Uterus (tissue), 3 donors: ENCODE measurements at regions not wholly inside any gene's neighbourhood (a gene's known extent, or its start where the extent isn't known, plus 50 kb on each side); places are given as distances from the start of the nearest gene placed in this dataset.

Experiments
- DNase-seq, 2 donors: peaks; one replicate each; pipeline ENCODE4 v3.0.0-alpha.2; 2019 to 2020
- H3K27ac ChIP-seq, 2 donors: fragments of 200-600 bp; sonication (generic); 1 replicate in 1 of 2; 2 replicates in 1 of 2; pipeline ENCODE4 v1.5.1; 2016 to 2018
- H3K27me3 ChIP-seq, 2 donors: fragments of 200-600 bp; sonication (generic); one replicate each; pipeline ENCODE4 v1.5.1; 2018 to 2019; ENCODE audit warnings: control low read depth in 1 of 2
- H3K36me3 ChIP-seq, 2 donors: fragments of 200-600 bp; sonication (generic); one replicate each; pipeline ENCODE4 v1.5.1; 2019; ENCODE audit warnings: control low read depth in 1 of 2
- H3K4me1 ChIP-seq, 2 donors: fragments of 200-600 bp; sonication (generic); one replicate each; pipeline ENCODE4 v1.5.1; 2018 to 2019; ENCODE audit warnings: control low read depth in 1 of 2
- H3K4me3 ChIP-seq, 2 donors: fragments of 200-600 bp; sonication (generic); 1 replicate in 1 of 2; 2 replicates in 1 of 2; pipeline ENCODE4 v1.5.1; 2018 to 2019; ENCODE audit warnings: mild to moderate bottlenecking in 1 of 2
- H3K9me3 ChIP-seq, 2 donors: fragments of 200-600 bp; sonication (generic); one replicate each; pipeline ENCODE4 v1.5.1; 2019; ENCODE audit warnings: control low read depth in 1 of 2
- POLR2A ChIP-seq, 2 donors: fragments of 450-650 bp; IDR thresholded peaks; one replicate each; pipeline ENCODE4 v1.6.1; 2016; ENCODE audit warnings: antibody characterized with exemption in 2 of 2, mild to moderate bottlenecking in 1 of 2, moderate library complexity in 1 of 2
- intact Hi-C: fragments of 100-400 bp; cut with DNase I; formaldehyde crosslinking; loops from one replicate; pipeline ENCODE4 v1.15.1; 2023; ENCODE audit warnings: low total_unique reads
- TF ChIP-seq, protein P1 (sequence below), 4 experiments: fragments of 200-600 bp in 2 of 4; fragments of 450-650 bp in 2 of 4; sonication (generic) in 2 of 4; IDR thresholded peaks; one replicate each; pipeline ENCODE4 v1.5.1; 2016 to 2019; ENCODE audit warnings: antibody characterized with exemption in 4 of 4, mild to moderate bottlenecking in 2 of 4, moderate library complexity in 1 of 4
- donor health status: DM: yes; HTN: yes; CAD: no.

DNA sequence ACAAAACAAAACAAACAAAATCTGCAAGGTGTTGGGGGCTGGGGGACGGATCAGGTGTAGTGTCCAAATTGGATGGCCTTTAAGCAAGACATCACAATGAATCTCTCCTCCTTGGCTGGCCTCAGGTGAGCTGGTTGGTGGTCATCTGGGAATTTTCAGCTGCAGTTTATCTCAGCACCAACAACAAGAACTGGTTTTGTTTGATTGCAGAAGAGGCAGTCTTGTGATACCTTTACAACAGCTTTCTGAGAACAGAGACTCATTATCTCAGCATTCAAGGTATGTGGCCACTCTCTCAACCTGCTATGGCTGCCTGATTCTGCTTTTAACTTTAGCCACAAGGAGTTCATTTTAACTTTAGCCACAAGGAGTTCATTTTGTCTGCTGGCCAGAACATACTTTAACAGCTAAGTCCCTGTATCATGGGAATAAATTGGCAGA lies 1543.4 kb downstream of the EFNA5 start:
- DNase-seq: no peak
- H3K4me3 ChIP-seq: no peak overlapping the region
- no peaks in the 10 kb centered on the region for H3K9me3 ChIP-seq
- no peaks in the 10 kb centered on the region for H3K36me3 ChIP-seq
- no peak overlapping the region for H3K27ac ChIP-seq
- H3K27me3 ChIP-seq: no peaks in the 10 kb centered on the region
- intact Hi-C loops: no loop called here
- H3K4me1 ChIP-seq: no peaks in the 10 kb centered on the region
- TF ChIP-seq, protein P1, sequence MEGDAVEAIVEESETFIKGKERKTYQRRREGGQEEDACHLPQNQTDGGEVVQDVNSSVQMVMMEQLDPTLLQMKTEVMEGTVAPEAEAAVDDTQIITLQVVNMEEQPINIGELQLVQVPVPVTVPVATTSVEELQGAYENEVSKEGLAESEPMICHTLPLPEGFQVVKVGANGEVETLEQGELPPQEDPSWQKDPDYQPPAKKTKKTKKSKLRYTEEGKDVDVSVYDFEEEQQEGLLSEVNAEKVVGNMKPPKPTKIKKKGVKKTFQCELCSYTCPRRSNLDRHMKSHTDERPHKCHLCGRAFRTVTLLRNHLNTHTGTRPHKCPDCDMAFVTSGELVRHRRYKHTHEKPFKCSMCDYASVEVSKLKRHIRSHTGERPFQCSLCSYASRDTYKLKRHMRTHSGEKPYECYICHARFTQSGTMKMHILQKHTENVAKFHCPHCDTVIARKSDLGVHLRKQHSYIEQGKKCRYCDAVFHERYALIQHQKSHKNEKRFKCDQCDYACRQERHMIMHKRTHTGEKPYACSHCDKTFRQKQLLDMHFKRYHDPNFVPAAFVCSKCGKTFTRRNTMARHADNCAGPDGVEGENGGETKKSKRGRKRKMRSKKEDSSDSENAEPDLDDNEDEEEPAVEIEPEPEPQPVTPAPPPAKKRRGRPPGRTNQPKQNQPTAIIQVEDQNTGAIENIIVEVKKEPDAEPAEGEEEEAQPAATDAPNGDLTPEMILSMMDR (IDR thresholded peaks at IDR 0.05): no peak
- no peak for TF ChIP-seq POLR2A (IDR thresholded peaks at IDR 0.05)

GRCh38 chr5:106121972-106122605 lies 1548.6 kb downstream of the EFNA5 start:
- no peak for TF ChIP-seq POLR2A (IDR thresholded peaks at IDR 0.05)
- TF ChIP-seq, protein P1 (IDR thresholded peaks at IDR 0.05): no peak
- DNase-seq: no peak
- intact Hi-C loops: no loop called here

DNA sequence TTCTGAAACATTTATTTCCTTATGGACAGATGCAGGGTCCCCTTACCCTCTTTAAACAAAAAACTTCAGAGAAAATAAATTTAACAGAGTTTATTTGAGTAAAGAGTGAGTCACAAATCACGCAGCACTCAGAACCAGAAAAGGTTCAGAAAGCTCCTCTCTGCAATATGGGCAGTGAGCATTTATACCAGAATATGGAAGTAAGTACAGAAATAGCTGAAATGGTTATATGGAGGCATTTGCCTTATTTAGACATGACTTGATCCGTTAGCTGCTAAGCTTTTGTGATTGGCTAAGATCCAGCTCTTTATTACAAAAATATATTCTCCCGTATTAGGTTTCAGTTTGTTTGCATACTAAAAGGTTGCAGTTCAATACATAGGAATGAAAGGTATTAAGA lies 1554.1 kb downstream of the EFNA5 start:
- DNase-seq: no peak
- H3K27ac ChIP-seq: no peak overlapping the region
- no peaks in the 10 kb centered on the region for H3K4me1 ChIP-seq
- no peaks in the 10 kb centered on the region for H3K9me3 ChIP-seq
- H3K27me3 ChIP-seq: no peaks in the 10 kb centered on the region
- no peaks in the 10 kb centered on the region for H3K36me3 ChIP-seq
- no peak for TF ChIP-seq POLR2A (IDR thresholded peaks at IDR 0.05)
- TF ChIP-seq, protein P1 (IDR thresholded peaks at IDR 0.05): no peak
- H3K4me3 ChIP-seq: no peak overlapping the region
- intact Hi-C loops: no loop called here

More at GRCh38 chr5:106121972-106122605, 1548.6 kb downstream of the EFNA5 start:
- no peak overlapping the region for H3K27ac ChIP-seq
- no peaks in the 10 kb centered on the region for H3K36me3 ChIP-seq
- no peaks in the 10 kb centered on the region for H3K9me3 ChIP-seq
- no peak overlapping the region for H3K4me3 ChIP-seq
- no peaks in the 10 kb centered on the region for H3K27me3 ChIP-seq
- no peaks in the 10 kb centered on the region for H3K4me1 ChIP-seq

- H3K27ac ChIP-seq: no peak overlapping the region
- no peak overlapping the region for H3K4me3 ChIP-seq
- no peaks in the 10 kb centered on the region for H3K4me1 ChIP-seq
- no peaks in the 10 kb centered on the region for H3K9me3 ChIP-seq
- TF ChIP-seq, protein P1 (IDR thresholded peaks at IDR 0.05): no peak
- TF ChIP-seq POLR2A (IDR thresholded peaks at IDR 0.05): no peak
- H3K27me3 ChIP-seq: no peaks in the 10 kb centered on the region
- intact Hi-C loops: no loop called here
- H3K36me3 ChIP-seq: no peaks in the 10 kb centered on the region
- no peak for DNase-seq
Measured at GRCh38 chr5:106113922-106114321, 1556.8 kb downstream of the EFNA5 start.

GRCh38 chr5:106106384-106106783 lies 1564.4 kb downstream of the EFNA5 start:
- H3K4me3 ChIP-seq: no peak overlapping the region

More at GRCh38 chr5:106106384-106106783, 1564.4 kb downstream of the EFNA5 start:
- no peaks in the 10 kb centered on the region for H3K9me3 ChIP-seq
- no peak overlapping the region for H3K27ac ChIP-seq
- H3K4me1 ChIP-seq: no peaks in the 10 kb centered on the region
- H3K36me3 ChIP-seq: peaks cover 0 to 3% of the 10 kb centered on the region in 2 donors
- DNase-seq: no peak
- TF ChIP-seq, protein P1 (IDR thresholded peaks at IDR 0.05): no peak
- TF ChIP-seq POLR2A (IDR thresholded peaks at IDR 0.05): no peak
- intact Hi-C loops: no loop called here
- H3K27me3 ChIP-seq: peaks cover 0 to 4% of the 10 kb centered on the region in 2 donors
